SK-N-SH treated with all-trans-retinoic acid at 6 μM for 48 hours (cell line): ENCODE measurements at regions not wholly inside any gene's neighbourhood (a gene's known extent, or its start where the extent isn't known, plus 50 kb on each side); places are given as distances from the start of the nearest gene placed in this dataset.

Experiments used
- ATAC-seq: fragments of 200-7000 bp; cut with Tn5 transposase; 3 replicates; pipeline ENCODE4 v1.9.1; 2020; ENCODE audit warnings: mild to moderate bottlenecking, moderate library complexity
- ARNTL ChIP-seq: fragments of 450-650 bp; formaldehyde crosslinking; IDR thresholded peaks from 2 replicates; pipeline ENCODE4 v1.5.0; 2020; ENCODE audit warnings: low read depth, mild to moderate bottlenecking, moderate library complexity, borderline replicate concordance
- BACH2 ChIP-seq: fragments of 250-450 bp; sonication (Bioruptor Pico); IDR thresholded peaks from 2 replicates; pipeline ENCODE4 v1.9.0; 2021; ENCODE audit warnings: mild to moderate bottlenecking, borderline replicate concordance
- CSDC2 ChIP-seq: fragments of 250-450 bp; sonication (Bioruptor Pico); IDR thresholded peaks from 2 replicates; pipeline ENCODE4 v1.5.0; 2020; ENCODE audit warnings: mild to moderate bottlenecking, moderate library complexity
- ESRRG ChIP-seq: fragments of 250-450 bp; sonication (Bioruptor Pico); IDR thresholded peaks from 2 replicates; pipeline ENCODE4 v1.6.1; 2021; ENCODE audit warnings: mild to moderate bottlenecking
- GLIS3 ChIP-seq: fragments of 250-450 bp; sonication (Bioruptor Pico); IDR thresholded peaks from 2 replicates; pipeline ENCODE4 v1.5.0; 2020; ENCODE audit warnings: mild to moderate bottlenecking, moderate library complexity
- ISL1 ChIP-seq: fragments of 250-450 bp; sonication (Bioruptor Pico); IDR thresholded peaks from 2 replicates; pipeline ENCODE4 v2.1.2; 2022; ENCODE audit warnings: mild to moderate bottlenecking, moderate library complexity
- OSR1 ChIP-seq: fragments of 250-450 bp; sonication (Bioruptor Pico); IDR thresholded peaks from 2 replicates; pipeline ENCODE4 v1.8.0; 2022; ENCODE audit warnings: moderate library complexity, mild to moderate bottlenecking, inconsistent platforms
- PPARA ChIP-seq: fragments of 250-450 bp; sonication (Bioruptor Pico); IDR thresholded peaks from 2 replicates; pipeline ENCODE4 v1.5.0; 2020; ENCODE audit warnings: mild to moderate bottlenecking, borderline replicate concordance
- RARB ChIP-seq: fragments of 250-450 bp; sonication (Bioruptor Pico); IDR thresholded peaks from 2 replicates; pipeline ENCODE4 v1.8.0; 2021; ENCODE audit warnings: mild to moderate bottlenecking, moderate library complexity
- SNAI2 ChIP-seq: fragments of 250-450 bp; sonication (Bioruptor Pico); IDR thresholded peaks from 2 replicates; pipeline ENCODE4 v1.5.0; 2020; ENCODE audit warnings: mild to moderate bottlenecking, moderate library complexity
- ZC3H10 ChIP-seq: fragments of 250-450 bp; sonication (Bioruptor Pico); IDR thresholded peaks from 2 replicates; pipeline ENCODE4 v1.5.1; 2021; ENCODE audit warnings: mild to moderate bottlenecking, moderate library complexity
- ZFP3 ChIP-seq: fragments of 250-450 bp; sonication (Bioruptor Pico); IDR thresholded peaks from 2 replicates; pipeline ENCODE4 v1.5.0; 2020; ENCODE audit warnings: mild to moderate bottlenecking, moderate library complexity
- ZFP30 ChIP-seq: fragments of 450-650 bp; formaldehyde crosslinking; IDR thresholded peaks from 2 replicates; pipeline ENCODE4 v1.5.0; 2022; ENCODE audit warnings: mild to moderate bottlenecking, moderate library complexity
- ZNF565 ChIP-seq: fragments of 450-650 bp; formaldehyde crosslinking; conservative IDR thresholded peaks from 2 replicates; pipeline ENCODE4 v1.5.0; 2020; ENCODE audit warnings: low read depth, mild to moderate bottlenecking, moderate library complexity
- ZNF70 ChIP-seq: fragments of 450-650 bp; formaldehyde crosslinking; IDR thresholded peaks from 2 replicates; pipeline ENCODE4 v1.5.0; 2020; ENCODE audit warnings: mild to moderate bottlenecking, moderate library complexity
- ZNF8 ChIP-seq: fragments of 450-650 bp; formaldehyde crosslinking; IDR thresholded peaks from 2 replicates; pipeline ENCODE4 v1.5.0; 2020; ENCODE audit warnings: mild to moderate bottlenecking, moderate library complexity
- TF ChIP-seq, protein P1 (sequence below): fragments of 250-450 bp; sonication (Bioruptor Pico); IDR thresholded peaks from 2 replicates; pipeline ENCODE4 v1.5.1; 2020; ENCODE audit warnings: low read depth, mild to moderate bottlenecking, moderate library complexity
- TF ChIP-seq, protein P2 (sequence below): fragments of 250-450 bp; sonication (Bioruptor Pico); IDR thresholded peaks from 2 replicates; pipeline ENCODE4 v1.5.1; 2021; ENCODE audit warnings: mild to moderate bottlenecking, moderate library complexity
- TF ChIP-seq, protein P3 (sequence below): fragments of 250-450 bp; sonication (Bioruptor Pico); IDR thresholded peaks from 2 replicates; pipeline ENCODE4 v1.8.0; 2020; ENCODE audit warnings: mild to moderate bottlenecking, moderate library complexity, borderline replicate concordance
- TF ChIP-seq, protein P4 (sequence below): fragments of 250-450 bp; sonication (Bioruptor Pico); IDR thresholded peaks from 2 replicates; pipeline ENCODE4 v1.5.0; 2020; ENCODE audit warnings: mild to moderate bottlenecking, moderate library complexity
- TF ChIP-seq, protein P5 (sequence below): fragments of 250-450 bp; sonication (Bioruptor Pico); IDR thresholded peaks from 2 replicates; pipeline ENCODE4 v1.8.0; 2021; ENCODE audit warnings: low read depth, mild to moderate bottlenecking, moderate library complexity, borderline replicate concordance

DNA sequence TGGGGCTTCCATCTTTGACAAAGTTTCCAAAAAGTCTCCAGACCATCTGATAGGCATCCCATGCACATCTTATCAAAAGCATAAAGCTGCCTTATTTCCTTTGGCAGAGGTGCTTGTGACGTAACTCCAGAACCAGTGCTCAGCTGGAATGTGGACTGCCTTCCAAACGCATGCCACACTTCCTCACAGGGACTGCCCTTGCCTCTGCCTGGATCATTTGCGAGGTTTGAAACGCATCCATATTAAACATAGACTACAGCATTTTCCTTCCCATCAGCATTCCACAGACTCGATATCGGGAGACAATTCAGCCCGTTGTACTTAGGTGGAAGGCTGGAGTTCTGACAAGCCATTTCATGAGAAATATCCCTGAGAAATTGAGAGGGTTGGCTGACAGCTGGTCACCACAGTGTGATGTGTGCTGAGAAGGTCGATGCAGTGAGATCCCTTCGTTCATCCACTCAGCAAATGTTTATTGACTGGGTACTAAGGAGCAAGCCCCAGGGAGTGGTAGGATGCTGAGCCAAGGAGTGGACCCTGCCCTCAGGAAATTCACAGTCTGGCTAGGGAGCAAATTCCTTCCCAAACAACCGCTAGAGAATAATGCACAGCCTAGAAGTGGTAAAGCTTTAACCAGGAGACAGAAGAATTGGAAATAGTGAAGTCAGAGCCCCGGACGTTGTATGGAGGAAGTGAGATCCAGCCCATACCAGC is 376.0 kb downstream of the BCOR start:
- TF ChIP-seq ZNF8 (no peak), RARB (no peak), PPARA (CRISPR knock-in tag) (no peak), ESRRG (CRISPR knock-in tag) (no peak), ARNTL (no peak), OSR1 (CRISPR knock-in tag) (no peak), BACH2 (CRISPR knock-in tag) (no peak)
- TF ChIP-seq, protein P1, sequence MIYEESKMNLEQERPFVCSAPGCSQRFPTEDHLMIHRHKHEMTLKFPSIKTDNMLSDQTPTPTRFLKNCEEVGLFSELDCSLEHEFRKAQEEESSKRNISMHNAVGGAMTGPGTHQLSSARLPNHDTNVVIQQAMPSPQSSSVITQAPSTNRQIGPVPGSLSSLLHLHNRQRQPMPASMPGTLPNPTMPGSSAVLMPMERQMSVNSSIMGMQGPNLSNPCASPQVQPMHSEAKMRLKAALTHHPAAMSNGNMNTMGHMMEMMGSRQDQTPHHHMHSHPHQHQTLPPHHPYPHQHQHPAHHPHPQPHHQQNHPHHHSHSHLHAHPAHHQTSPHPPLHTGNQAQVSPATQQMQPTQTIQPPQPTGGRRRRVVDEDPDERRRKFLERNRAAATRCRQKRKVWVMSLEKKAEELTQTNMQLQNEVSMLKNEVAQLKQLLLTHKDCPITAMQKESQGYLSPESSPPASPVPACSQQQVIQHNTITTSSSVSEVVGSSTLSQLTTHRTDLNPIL (CRISPR knock-in tag), result no peak
- TF ChIP-seq, protein P2, sequence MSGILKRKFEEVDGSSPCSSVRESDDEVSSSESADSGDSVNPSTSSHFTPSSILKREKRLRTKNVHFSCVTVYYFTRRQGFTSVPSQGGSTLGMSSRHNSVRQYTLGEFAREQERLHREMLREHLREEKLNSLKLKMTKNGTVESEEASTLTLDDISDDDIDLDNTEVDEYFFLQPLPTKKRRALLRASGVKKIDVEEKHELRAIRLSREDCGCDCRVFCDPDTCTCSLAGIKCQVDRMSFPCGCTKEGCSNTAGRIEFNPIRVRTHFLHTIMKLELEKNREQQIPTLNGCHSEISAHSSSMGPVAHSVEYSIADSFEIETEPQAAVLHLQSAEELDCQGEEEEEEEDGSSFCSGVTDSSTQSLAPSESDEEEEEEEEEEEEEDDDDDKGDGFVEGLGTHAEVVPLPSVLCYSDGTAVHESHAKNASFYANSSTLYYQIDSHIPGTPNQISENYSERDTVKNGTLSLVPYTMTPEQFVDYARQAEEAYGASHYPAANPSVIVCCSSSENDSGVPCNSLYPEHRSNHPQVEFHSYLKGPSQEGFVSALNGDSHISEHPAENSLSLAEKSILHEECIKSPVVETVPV (CRISPR knock-in tag), result no peak
- no peak for ATAC-seq

DNA sequence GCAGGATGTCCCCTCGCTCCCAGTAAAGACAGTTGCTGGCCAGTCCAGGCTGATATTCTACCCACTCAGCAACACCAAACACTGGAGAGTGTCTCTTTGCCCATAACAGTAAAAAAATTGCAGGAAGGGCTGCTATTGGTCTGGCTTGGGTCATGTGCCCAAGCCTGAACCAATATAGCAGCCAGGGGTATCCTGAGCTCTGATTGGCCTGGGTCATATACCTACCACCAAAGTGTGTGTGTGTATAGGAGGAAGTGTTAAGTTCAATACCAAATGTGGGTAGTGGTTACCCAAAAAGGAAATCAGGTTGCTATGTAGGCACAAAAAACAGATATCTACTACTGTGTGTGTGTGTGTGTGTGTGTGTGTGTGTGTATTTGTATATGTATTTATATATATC is 373.2 kb downstream of the BCOR start:
- ATAC-seq, result no peak
- TF ChIP-seq ESRRG (CRISPR knock-in tag) (no peak), ZFP30 (no peak), PPARA (CRISPR knock-in tag) (no peak), ZNF565 (CRISPR knock-in tag) (no peak), BACH2 (CRISPR knock-in tag) (no peak), ISL1 (no peak), RARB (no peak), ZNF70 (CRISPR knock-in tag) (no peak), GLIS3 (CRISPR knock-in tag) (no peak), ARNTL (no peak), ZFP3 (CRISPR knock-in tag) (no peak), ZC3H10 (no peak), SNAI2 (no peak), CSDC2 (CRISPR knock-in tag) (no peak)
- TF ChIP-seq, protein P2 (CRISPR knock-in tag), result no peak
- TF ChIP-seq, protein P3, sequence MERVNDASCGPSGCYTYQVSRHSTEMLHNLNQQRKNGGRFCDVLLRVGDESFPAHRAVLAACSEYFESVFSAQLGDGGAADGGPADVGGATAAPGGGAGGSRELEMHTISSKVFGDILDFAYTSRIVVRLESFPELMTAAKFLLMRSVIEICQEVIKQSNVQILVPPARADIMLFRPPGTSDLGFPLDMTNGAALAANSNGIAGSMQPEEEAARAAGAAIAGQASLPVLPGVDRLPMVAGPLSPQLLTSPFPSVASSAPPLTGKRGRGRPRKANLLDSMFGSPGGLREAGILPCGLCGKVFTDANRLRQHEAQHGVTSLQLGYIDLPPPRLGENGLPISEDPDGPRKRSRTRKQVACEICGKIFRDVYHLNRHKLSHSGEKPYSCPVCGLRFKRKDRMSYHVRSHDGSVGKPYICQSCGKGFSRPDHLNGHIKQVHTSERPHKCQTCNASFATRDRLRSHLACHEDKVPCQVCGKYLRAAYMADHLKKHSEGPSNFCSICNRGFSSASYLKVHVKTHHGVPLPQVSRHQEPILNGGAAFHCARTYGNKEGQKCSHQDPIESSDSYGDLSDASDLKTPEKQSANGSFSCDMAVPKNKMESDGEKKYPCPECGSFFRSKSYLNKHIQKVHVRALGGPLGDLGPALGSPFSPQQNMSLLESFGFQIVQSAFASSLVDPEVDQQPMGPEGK (CRISPR knock-in tag), result no peak
- TF ChIP-seq, protein P4, sequence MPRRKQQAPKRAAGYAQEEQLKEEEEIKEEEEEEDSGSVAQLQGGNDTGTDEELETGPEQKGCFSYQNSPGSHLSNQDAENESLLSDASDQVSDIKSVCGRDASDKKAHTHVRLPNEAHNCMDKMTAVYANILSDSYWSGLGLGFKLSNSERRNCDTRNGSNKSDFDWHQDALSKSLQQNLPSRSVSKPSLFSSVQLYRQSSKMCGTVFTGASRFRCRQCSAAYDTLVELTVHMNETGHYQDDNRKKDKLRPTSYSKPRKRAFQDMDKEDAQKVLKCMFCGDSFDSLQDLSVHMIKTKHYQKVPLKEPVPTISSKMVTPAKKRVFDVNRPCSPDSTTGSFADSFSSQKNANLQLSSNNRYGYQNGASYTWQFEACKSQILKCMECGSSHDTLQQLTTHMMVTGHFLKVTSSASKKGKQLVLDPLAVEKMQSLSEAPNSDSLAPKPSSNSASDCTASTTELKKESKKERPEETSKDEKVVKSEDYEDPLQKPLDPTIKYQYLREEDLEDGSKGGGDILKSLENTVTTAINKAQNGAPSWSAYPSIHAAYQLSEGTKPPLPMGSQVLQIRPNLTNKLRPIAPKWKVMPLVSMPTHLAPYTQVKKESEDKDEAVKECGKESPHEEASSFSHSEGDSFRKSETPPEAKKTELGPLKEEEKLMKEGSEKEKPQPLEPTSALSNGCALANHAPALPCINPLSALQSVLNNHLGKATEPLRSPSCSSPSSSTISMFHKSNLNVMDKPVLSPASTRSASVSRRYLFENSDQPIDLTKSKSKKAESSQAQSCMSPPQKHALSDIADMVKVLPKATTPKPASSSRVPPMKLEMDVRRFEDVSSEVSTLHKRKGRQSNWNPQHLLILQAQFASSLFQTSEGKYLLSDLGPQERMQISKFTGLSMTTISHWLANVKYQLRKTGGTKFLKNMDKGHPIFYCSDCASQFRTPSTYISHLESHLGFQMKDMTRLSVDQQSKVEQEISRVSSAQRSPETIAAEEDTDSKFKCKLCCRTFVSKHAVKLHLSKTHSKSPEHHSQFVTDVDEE (CRISPR knock-in tag), result no peak
- TF ChIP-seq, protein P5, sequence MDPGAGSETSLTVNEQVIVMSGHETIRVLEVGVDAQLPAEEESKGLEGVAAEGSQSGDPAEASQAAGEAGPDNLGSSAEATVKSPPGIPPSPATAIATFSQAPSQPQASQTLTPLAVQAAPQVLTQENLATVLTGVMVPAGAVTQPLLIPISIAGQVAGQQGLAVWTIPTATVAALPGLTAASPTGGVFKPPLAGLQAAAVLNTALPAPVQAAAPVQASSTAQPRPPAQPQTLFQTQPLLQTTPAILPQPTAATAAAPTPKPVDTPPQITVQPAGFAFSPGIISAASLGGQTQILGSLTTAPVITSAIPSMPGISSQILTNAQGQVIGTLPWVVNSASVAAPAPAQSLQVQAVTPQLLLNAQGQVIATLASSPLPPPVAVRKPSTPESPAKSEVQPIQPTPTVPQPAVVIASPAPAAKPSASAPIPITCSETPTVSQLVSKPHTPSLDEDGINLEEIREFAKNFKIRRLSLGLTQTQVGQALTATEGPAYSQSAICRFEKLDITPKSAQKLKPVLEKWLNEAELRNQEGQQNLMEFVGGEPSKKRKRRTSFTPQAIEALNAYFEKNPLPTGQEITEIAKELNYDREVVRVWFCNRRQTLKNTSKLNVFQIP (CRISPR knock-in tag), result no peak
